SH-SY5Y (cell line): ENCODE measurements at regions not wholly inside any gene's neighbourhood (a gene's known extent, or its start where the extent isn't known, plus 50 kb on each side); places are given as distances from the start of the nearest gene placed in this dataset.

Source experiments
- GATA2 ChIP-seq: IDR thresholded peaks from 2 replicates; pipeline ENCODE4 v1.6.1; 2011; ENCODE audit warnings: mild to moderate bottlenecking, low read depth, low read length
- GATA3 ChIP-seq: IDR thresholded peaks from 2 replicates; pipeline ENCODE4 v1.6.1; 2011; ENCODE audit warnings: low read depth, mild to moderate bottlenecking, low read length, moderate library complexity

DNA sequence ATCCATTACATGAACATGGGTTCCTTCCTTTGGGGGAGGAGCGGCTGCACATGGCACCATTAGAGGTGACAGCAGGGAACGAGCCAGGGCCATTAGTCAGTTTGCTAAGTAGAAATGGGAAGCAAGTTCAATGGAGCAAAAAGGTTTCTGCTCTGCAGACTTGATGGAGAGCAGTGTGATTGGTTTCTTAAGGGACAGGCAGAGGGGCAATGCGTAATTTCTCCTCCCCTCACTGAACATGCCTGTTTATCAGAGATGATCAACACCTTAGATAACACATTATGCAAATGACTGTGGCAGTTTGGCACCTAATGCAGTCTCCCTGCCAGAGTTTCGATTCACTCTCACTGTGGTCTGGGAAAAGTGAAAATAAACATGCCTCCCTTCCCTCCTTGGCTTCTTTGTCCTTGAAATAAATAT is 414.5 kb downstream of the STK39 start:
- TF ChIP-seq GATA2 (no peak), GATA3 (no peak)
